Caco-2 (cell line): ENCODE measurements at regions not wholly inside any gene's neighbourhood (a gene's known extent, or its start where the extent isn't known, plus 50 kb on each side); places are given as distances from the start of the nearest gene placed in this dataset.

ENCODE experiments used
- BruUV-seq: library from RNA; stranded (reverse); fragments of 400-500 nt; replicated peaks from 2 replicates; lab custom pipeline; 2021; lab: Mats Ljungman, UMichigan
- CTCF ChIA-PET: fragments of 300-600 bp; sonication (Branson Sonifier 250); formaldehyde crosslinking; loops from one replicate; lab custom pipeline; 2022; ENCODE audit warnings: antibody characterized with exemption; lab: Charles Lee
- POLR2A ChIA-PET: fragments of 300-600 bp; sonication (Branson Sonifier 250); formaldehyde crosslinking; loops from one replicate; lab custom pipeline; 2022; ENCODE audit warnings: antibody characterized with exemption; lab: Charles Lee
- DNase-seq, 2 experiments: peaks; one replicate each; pipeline versions ENCODE4 v3.0.0 to v3.0.0-alpha.2; 2020 to 2022
- H3K27me3 ChIP-seq: replicated peaks from 2 replicates; pipeline ENCODE4 v1.6.0; 2011; ENCODE audit warnings: low read length; ENCODE audit not compliant: control insufficient read depth, insufficient read depth
- H3K36me3 ChIP-seq: 2 replicates; pipeline ENCODE4 v1.5.1; 2011; ENCODE audit warnings: low read length; ENCODE audit not compliant: control insufficient read depth, insufficient read depth
- H3K4me1 ChIP-seq: fragments of 250-450 bp; sonication (Bioruptor Pico); 2 replicates; pipeline ENCODE4 v1.5.1; 2020; ENCODE audit warnings: mild to moderate bottlenecking
- H3K4me3 ChIP-seq: 2 replicates; pipeline ENCODE4 v1.5.1; 2011; ENCODE audit warnings: low read depth, mild to moderate bottlenecking, control low read depth, low read length
- H3K9me3 ChIP-seq: fragments of 250-450 bp; sonication (Bioruptor Pico); 2 replicates; pipeline ENCODE4 v1.5.1; 2020; ENCODE audit warnings: mild to moderate bottlenecking, moderate library complexity
- H3K27ac Mint-ChIP-seq: one replicate; pipeline ENCODE4 v1.8.0; 2022; ENCODE audit warnings: mixed read lengths; ENCODE audit not compliant: unreplicated experiment
- H3K27me3 Mint-ChIP-seq: one replicate; pipeline ENCODE4 v1.8.0; 2022; ENCODE audit warnings: mixed read lengths; ENCODE audit not compliant: insufficient read depth, unreplicated experiment
- H3K36me3 Mint-ChIP-seq: one replicate; pipeline ENCODE4 v1.8.0; 2022; ENCODE audit warnings: mild to moderate bottlenecking, mixed read lengths; ENCODE audit not compliant: insufficient read depth, unreplicated experiment
- H3K4me1 Mint-ChIP-seq: one replicate; pipeline ENCODE4 v1.8.0; 2022; ENCODE audit warnings: low read depth, mixed read lengths; ENCODE audit not compliant: unreplicated experiment
- H3K4me3 Mint-ChIP-seq: one replicate; pipeline ENCODE4 v1.8.0; 2022; ENCODE audit warnings: mild to moderate bottlenecking, moderate library complexity, mixed read lengths; ENCODE audit not compliant: unreplicated experiment
- H3K9me3 Mint-ChIP-seq: one replicate; pipeline ENCODE4 v1.8.0; 2022; ENCODE audit warnings: mixed read lengths; ENCODE audit not compliant: unreplicated experiment
- CTCF ChIP-seq, 2 experiments: fragments of 200-600 bp in 1 of 2; IDR thresholded peaks; 1 replicate in 1 of 2; 2 replicates in 1 of 2; pipeline versions ENCODE4 v1.5.1 to v1.8.0; 2011 to 2022; ENCODE audit warnings: antibody characterized with exemption in 1 of 2, control low read depth in 1 of 2, inconsistent platforms in 1 of 2, low read depth in 1 of 2, low read length in 1 of 2, mild to moderate bottlenecking in 1 of 2, moderate library complexity in 1 of 2; ENCODE audit not compliant: insufficient read depth in 1 of 2, severe bottlenecking in 1 of 2, unreplicated experiment in 1 of 2
- intact Hi-C: fragments of 100-400 bp; cut with micrococcal nuclease; formaldehyde crosslinking; loops from one replicate; pipeline ENCODE4 v1.10.0; 2022; ENCODE audit not compliant: unreplicated experiment

- no peak overlapping the region for H3K4me3 ChIP-seq
- CTCF ChIA-PET, result no interaction called here
- no peak for DNase-seq
- Mint-ChIP-seq H3K4me3 (no peak overlapping the region), H3K4me1 (peaks cover 29% of the 10 kb centered on the region), H3K36me3 (peaks cover 14% of the 10 kb centered on the region), H3K9me3 (peaks cover 23% of the 10 kb centered on the region), H3K27me3 (no peaks in the 10 kb centered on the region), H3K27ac (no peak overlapping the region)
- H3K27me3 ChIP-seq, result no peaks in the 10 kb centered on the region
- no peaks in the 10 kb centered on the region for H3K36me3 ChIP-seq
- peaks cover 26% of the 10 kb centered on the region for H3K4me1 ChIP-seq
- no TSS peak for BruUV-seq
- intact Hi-C loops, result loop anchor here (10.0 kb wide), 1 partner anchor 849 kb away; no protein-coding TSS in a partner anchor
- no peak for TF ChIP-seq CTCF (IDR thresholded peaks at IDR 0.05; ENCODE audit: insufficient read depth in 1 of 2, low read depth in 1 of 2, low read length in 1 of 2, severe bottlenecking in 1 of 2, unreplicated experiment in 1 of 2)
- POLR2A ChIA-PET, result no interaction called here
- H3K9me3 ChIP-seq, result no peaks in the 10 kb centered on the region; the same call in none of the 2 replicates
Observed at GRCh38 chr5:124523897-124524296, 222.5 kb downstream of the ZNF608 start.

GRCh38 chr5:124522992-124523391 is 223.4 kb downstream of the ZNF608 start:
- no peak overlapping the region for H3K4me3 Mint-ChIP-seq
- ChIA-PET CTCF (no interaction called here), POLR2A (no interaction called here)
- Histone ChIP-seq H3K9me3 (no peaks in the 10 kb centered on the region; the same call in none of the 2 replicates), H3K36me3 (no peaks in the 10 kb centered on the region), H3K4me3 (no peak overlapping the region), H3K4me1 (peaks cover 17% of the 10 kb centered on the region), H3K27me3 (no peaks in the 10 kb centered on the region)
- intact Hi-C loops, result loop anchor here (10.0 kb wide), 1 partner anchor 848 kb away; no protein-coding TSS in a partner anchor
- no peak overlapping the region for H3K27ac Mint-ChIP-seq
- TF ChIP-seq CTCF (IDR thresholded peaks at IDR 0.05; ENCODE audit: insufficient read depth in 1 of 2, low read depth in 1 of 2, low read length in 1 of 2, severe bottlenecking in 1 of 2, unreplicated experiment in 1 of 2), result no peak
- H3K4me1 Mint-ChIP-seq, result peaks cover 26% of the 10 kb centered on the region
- peaks cover 12% of the 10 kb centered on the region for H3K36me3 Mint-ChIP-seq
- H3K9me3 Mint-ChIP-seq, result peaks cover 23% of the 10 kb centered on the region
- no peak for DNase-seq
- BruUV-seq, result no TSS peak
- no peaks in the 10 kb centered on the region for H3K27me3 Mint-ChIP-seq

- no peak overlapping the region for H3K4me3 ChIP-seq
- Mint-ChIP-seq H3K27me3 (no peaks in the 10 kb centered on the region), H3K27ac (no peak overlapping the region), H3K36me3 (no peaks in the 10 kb centered on the region), H3K4me3 (no peak overlapping the region), H3K9me3 (peaks cover 23% of the 10 kb centered on the region), H3K4me1 (peaks cover 18% of the 10 kb centered on the region)
- no peaks in the 10 kb centered on the region for H3K36me3 ChIP-seq
- intact Hi-C loops, result loop anchor here (10.0 kb wide), 1 partner anchor 847 kb away; no protein-coding TSS in a partner anchor
- no TSS peak for BruUV-seq
- H3K4me1 ChIP-seq, result peaks cover 6% of the 10 kb centered on the region
- CTCF ChIA-PET, result interaction anchor here (0.7 kb wide), 1 partner anchor 1402 kb away, joined by 3 read pairs; no protein-coding TSS in a partner anchor
- POLR2A ChIA-PET, result no interaction called here
- no peaks in the 10 kb centered on the region for H3K27me3 ChIP-seq
- TF ChIP-seq CTCF (IDR thresholded peaks at IDR 0.05; ENCODE audit: insufficient read depth in 1 of 2, low read depth in 1 of 2, low read length in 1 of 2, severe bottlenecking in 1 of 2, unreplicated experiment in 1 of 2), result no peak
- DNase-seq, result no peak
- H3K9me3 ChIP-seq, result no peaks in the 10 kb centered on the region; the same call in none of the 2 replicates
Observed at GRCh38 chr5:124521461-124522230, 224.8 kb downstream of the ZNF608 start.
